ENCODE measurements at regions not wholly inside any gene's neighbourhood (a gene's known extent, or its start where the extent isn't known, plus 50 kb on each side); places are given as distances from the start of the nearest gene placed in this dataset.

DNA sequence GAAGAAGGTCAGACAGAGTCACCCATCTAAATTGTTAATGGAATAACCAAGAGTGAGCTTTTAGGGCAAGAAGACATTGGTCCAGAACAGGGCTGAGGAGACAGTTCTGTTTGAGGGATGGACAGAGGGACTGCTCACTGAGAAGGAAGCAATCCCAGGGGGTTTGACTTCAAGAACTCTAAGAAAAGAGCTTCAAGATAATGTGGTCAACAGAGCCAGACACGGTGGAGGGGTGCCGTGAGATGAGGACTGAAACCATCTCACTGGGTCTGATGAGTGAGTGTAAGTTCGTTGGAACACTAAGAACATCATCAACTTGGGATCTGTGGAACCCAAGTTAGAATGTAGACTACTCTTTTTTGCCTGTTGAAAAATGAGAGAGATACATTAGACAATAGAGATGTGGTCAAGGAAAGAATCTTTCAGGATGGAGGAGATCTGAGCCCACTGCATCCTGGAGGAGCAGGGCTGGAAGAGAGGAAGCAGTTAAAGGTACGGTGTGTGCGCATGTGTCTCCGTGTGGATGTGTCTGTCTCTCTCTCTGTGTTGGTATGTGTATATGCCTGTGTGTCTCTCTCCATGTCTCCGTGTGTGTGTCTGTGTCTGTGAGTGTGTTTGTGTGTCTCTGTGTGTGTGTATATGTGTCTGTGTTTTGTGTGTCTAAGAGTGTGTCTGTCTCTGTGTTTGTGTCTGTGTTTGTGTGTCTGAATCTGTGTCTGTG is 172.1 kb downstream of the MYCN start:
- Histone ChIP-seq H3K4me1 (no peaks in the 10 kb centered on the region), H3K27ac (no peak overlapping the region), H3K9me3 (no peaks in the 10 kb centered on the region), H3K27me3 (no peaks in the 10 kb centered on the region), H3K36me3 (no peaks in the 10 kb centered on the region), H3K4me3 (no peak overlapping the region)
- intact Hi-C loops (cut with DNase I), result no loop called here
- DNase-seq (ENCODE audit: extremely low spot score in 2 of 2), result no peak
- no peak for TF ChIP-seq POLR2AphosphoS5 (IDR thresholded peaks at IDR 0.05; ENCODE audit: insufficient read depth in 1 of 2, low read depth in 1 of 2)
- TF ChIP-seq, protein P1, sequence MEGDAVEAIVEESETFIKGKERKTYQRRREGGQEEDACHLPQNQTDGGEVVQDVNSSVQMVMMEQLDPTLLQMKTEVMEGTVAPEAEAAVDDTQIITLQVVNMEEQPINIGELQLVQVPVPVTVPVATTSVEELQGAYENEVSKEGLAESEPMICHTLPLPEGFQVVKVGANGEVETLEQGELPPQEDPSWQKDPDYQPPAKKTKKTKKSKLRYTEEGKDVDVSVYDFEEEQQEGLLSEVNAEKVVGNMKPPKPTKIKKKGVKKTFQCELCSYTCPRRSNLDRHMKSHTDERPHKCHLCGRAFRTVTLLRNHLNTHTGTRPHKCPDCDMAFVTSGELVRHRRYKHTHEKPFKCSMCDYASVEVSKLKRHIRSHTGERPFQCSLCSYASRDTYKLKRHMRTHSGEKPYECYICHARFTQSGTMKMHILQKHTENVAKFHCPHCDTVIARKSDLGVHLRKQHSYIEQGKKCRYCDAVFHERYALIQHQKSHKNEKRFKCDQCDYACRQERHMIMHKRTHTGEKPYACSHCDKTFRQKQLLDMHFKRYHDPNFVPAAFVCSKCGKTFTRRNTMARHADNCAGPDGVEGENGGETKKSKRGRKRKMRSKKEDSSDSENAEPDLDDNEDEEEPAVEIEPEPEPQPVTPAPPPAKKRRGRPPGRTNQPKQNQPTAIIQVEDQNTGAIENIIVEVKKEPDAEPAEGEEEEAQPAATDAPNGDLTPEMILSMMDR (IDR thresholded peaks at IDR 0.05), result no peak
- TF ChIP-seq POLR2A (IDR thresholded peaks at IDR 0.05), result no peak

DNA sequence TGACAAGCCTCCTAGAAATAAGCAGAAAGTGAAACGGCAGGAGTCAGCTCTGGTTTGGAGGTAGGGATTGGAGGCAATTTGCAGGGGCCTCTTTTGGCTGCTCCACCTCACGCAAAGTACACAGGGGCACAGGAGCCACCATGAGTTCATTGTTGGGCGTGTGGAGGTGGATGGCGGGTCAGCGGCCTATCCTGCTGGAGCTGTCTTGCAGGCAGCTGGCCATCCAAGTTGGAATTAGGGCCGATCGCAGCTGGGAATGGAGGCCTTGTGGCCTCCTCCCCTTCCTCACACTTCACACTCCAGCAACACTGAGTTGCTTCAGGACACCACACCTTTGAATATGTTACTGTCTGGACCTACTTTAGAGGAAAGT is 171.5 kb downstream of the MYCN start:
- no peak overlapping the region for H3K27ac ChIP-seq
- no peak overlapping the region for H3K4me3 ChIP-seq
- H3K9me3 ChIP-seq, result no peaks in the 10 kb centered on the region
- intact Hi-C loops (cut with DNase I), result no loop called here
- no peaks in the 10 kb centered on the region for H3K4me1 ChIP-seq
- DNase-seq (ENCODE audit: extremely low spot score in 2 of 2), result no peak
- H3K36me3 ChIP-seq, result no peaks in the 10 kb centered on the region
- no peak for TF ChIP-seq POLR2A (IDR thresholded peaks at IDR 0.05)
- TF ChIP-seq, protein P1 (IDR thresholded peaks at IDR 0.05), result no peak
- TF ChIP-seq POLR2AphosphoS5 (IDR thresholded peaks at IDR 0.05; ENCODE audit: insufficient read depth in 1 of 2, low read depth in 1 of 2), result no peak
- no peaks in the 10 kb centered on the region for H3K27me3 ChIP-seq

DNA sequence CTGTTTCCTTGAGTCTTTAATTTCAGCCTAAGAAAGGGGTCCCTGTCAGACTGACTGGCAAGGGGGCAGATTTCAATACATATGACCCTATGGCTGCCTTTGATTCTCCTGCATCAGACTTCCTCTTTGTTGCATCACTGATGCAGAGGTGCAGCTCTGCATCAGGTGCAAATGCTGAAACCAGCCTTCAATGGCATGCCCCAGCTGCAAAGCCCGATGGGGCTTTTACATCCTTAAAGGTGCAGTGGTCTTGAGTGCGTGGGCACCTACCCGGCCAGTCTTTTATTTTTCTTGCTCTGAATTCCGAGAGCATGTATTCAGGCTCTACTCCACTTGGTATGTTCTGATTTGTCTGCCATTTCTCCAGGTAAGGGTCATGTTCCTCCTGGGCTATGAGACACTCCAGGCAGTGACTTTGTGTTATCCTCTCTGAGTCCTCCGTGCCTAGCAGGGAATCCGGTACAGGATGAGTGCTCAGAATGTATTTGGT is 169.5 kb downstream of the MYCN start:
- Histone ChIP-seq H3K27me3 (no peaks in the 10 kb centered on the region), H3K4me3 (no peak overlapping the region), H3K4me1 (peaks cover 9% of the 10 kb centered on the region), H3K9me3 (no peaks in the 10 kb centered on the region), H3K27ac (no peak overlapping the region), H3K36me3 (no peaks in the 10 kb centered on the region)
- intact Hi-C loops (cut with DNase I), result no loop called here
- TF ChIP-seq, protein P1 (IDR thresholded peaks at IDR 0.05), result no peak
- no peak for TF ChIP-seq POLR2AphosphoS5 (IDR thresholded peaks at IDR 0.05; ENCODE audit: insufficient read depth in 1 of 2, low read depth in 1 of 2)
- DNase-seq (ENCODE audit: extremely low spot score in 2 of 2), result no peak

DNA sequence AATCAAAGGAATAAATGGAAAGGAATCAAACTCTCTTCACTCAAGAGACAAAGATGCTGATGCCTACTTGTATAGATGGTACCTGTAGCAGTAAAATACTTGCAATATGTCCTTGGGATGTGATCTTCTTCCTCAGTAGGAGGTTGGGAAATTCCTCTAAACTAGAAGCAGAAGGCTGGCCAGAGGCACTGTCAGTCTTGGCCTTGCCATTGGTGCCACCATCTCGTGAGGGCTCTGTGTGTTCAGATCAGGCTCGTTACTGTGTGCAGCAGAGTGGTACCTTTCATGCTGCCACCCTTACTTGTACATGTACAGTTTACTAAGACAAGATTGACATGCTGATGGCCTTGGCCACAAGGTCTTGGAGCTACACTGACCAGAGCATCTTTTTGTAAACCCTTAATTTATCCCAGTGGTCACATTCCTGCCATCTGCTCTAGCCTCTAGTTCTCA is 169.0 kb downstream of the MYCN start:
- H3K27me3 ChIP-seq, result no peaks in the 10 kb centered on the region
- H3K9me3 ChIP-seq, result no peaks in the 10 kb centered on the region
- no peak overlapping the region for H3K27ac ChIP-seq
- H3K36me3 ChIP-seq, result no peaks in the 10 kb centered on the region
- DNase-seq (ENCODE audit: extremely low spot score in 2 of 2), result no peak
- TF ChIP-seq, protein P1 (IDR thresholded peaks at IDR 0.05), result no peak
- TF ChIP-seq POLR2AphosphoS5 (IDR thresholded peaks at IDR 0.05; ENCODE audit: insufficient read depth in 1 of 2, low read depth in 1 of 2) (no peak), POLR2A (IDR thresholded peaks at IDR 0.05) (no peak)
- H3K4me1 ChIP-seq, result peaks cover 10% of the 10 kb centered on the region
- no peak overlapping the region for H3K4me3 ChIP-seq
- intact Hi-C loops (cut with DNase I), result no loop called here

DNA sequence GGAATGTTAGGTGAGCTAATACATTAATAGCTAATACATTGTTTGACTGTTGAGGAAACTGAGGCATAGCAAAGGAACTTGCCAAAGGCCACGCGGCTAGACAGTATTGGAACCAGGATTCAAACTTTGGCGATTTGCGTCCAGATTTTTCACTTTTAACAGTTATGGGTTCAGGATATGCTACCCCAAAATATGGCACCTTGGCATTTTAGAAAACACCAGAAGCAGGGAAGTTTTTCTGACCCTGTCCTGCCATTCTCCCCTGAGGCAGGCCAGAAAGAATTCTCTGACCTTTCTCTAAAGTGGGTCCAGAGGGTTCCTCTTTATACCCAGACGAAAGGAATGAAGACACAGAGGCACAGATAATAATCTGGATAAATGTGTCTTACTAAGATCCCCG is 166.9 kb downstream of the MYCN start:
- Histone ChIP-seq H3K4me1 (peaks cover 10% of the 10 kb centered on the region), H3K27ac (no peak overlapping the region), H3K4me3 (no peak overlapping the region), H3K36me3 (no peaks in the 10 kb centered on the region), H3K27me3 (no peaks in the 10 kb centered on the region), H3K9me3 (no peaks in the 10 kb centered on the region)
- TF ChIP-seq POLR2AphosphoS5 (IDR thresholded peaks at IDR 0.05; ENCODE audit: insufficient read depth in 1 of 2, low read depth in 1 of 2) (no peak), POLR2A (IDR thresholded peaks at IDR 0.05) (no peak)
- TF ChIP-seq, protein P1 (IDR thresholded peaks at IDR 0.05), result no peak
- DNase-seq (ENCODE audit: extremely low spot score in 2 of 2), result no peak
- intact Hi-C loops (cut with DNase I), result no loop called here
